Stomach (tissue), 8 donors: ENCODE measurements at regions not wholly inside any gene's neighbourhood (a gene's known extent, or its start where the extent isn't known, plus 50 kb on each side); places are given as distances from the start of the nearest gene placed in this dataset.

Experiments
- DNase-seq, 2 donors: peaks; one replicate each; pipeline versions ENCODE4 v3.0.0 to v3.0.0-alpha.2; 2013 to 2019
- H3K27ac ChIP-seq, 5 donors: fragments of 200-600 bp in 4 of 5; sonication (generic) in 4 of 5; one replicate each; pipeline ENCODE4 v1.5.1; 2013 to 2019; ENCODE audit warnings: mild to moderate bottlenecking in 1 of 5, moderate library complexity in 1 of 5
- H3K27me3 ChIP-seq, 3 donors: fragments of 200-600 bp; sonication (generic); one replicate each; pipeline ENCODE4 v1.5.1; 2017 to 2019; ENCODE audit warnings: mixed run types in 1 of 3
- H3K36me3 ChIP-seq, 4 donors: fragments of 200-600 bp; sonication (generic); 1 replicate in 3 of 4; 2 replicates in 1 of 4; pipeline ENCODE4 v1.5.1; 2016 to 2019
- H3K4me1 ChIP-seq, 4 donors: fragments of 200-600 bp; sonication (generic); one replicate each; pipeline ENCODE4 v1.5.1; 2016 to 2019
- H3K4me3 ChIP-seq, 4 donors: fragments of 200-600 bp; sonication (generic) in 3 of 4; one replicate each; pipeline ENCODE4 v1.5.1; 2016 to 2019; ENCODE audit warnings: mild to moderate bottlenecking in 1 of 4
- H3K9me3 ChIP-seq, 4 donors: fragments of 200-600 bp; sonication (generic); one replicate each; pipeline ENCODE4 v1.5.1; 2016 to 2019
- CTCF ChIP-seq, 7 experiments: fragments of 450-650 bp in 4 of 7; fragments of 200-600 bp in 3 of 7; sonication (generic) in 3 of 7; IDR thresholded peaks; one replicate each; pipeline ENCODE4 v1.5.1; 2016 to 2019; ENCODE audit warnings: antibody characterized with exemption in 7 of 7, control low read depth in 2 of 7, mild to moderate bottlenecking in 1 of 7
- EP300 ChIP-seq: sonication (generic); formaldehyde crosslinking; IDR thresholded peaks from one replicate; pipeline ENCODE4 v1.6.1; 2017; ENCODE audit warnings: antibody characterized with exemption
- POLR2A ChIP-seq, 4 donors: fragments of 450-650 bp; IDR thresholded peaks; one replicate each; pipeline ENCODE4 v1.6.1; 2016; ENCODE audit warnings: antibody characterized with exemption in 4 of 4, control low read depth in 2 of 4, mild to moderate bottlenecking in 1 of 4, moderate library complexity in 1 of 4
- POLR2AphosphoS5 ChIP-seq, 3 donors: sonication (generic); formaldehyde crosslinking; IDR thresholded peaks; one replicate each; pipeline ENCODE4 v1.6.1; 2016; ENCODE audit warnings: antibody characterized with exemption in 3 of 3
- WGBS, 5 donors: extraction: QIAGEN DNeasy Blood & Tissue Kit in 3 of 5; methylation state at CpG; one replicate each; pipeline versions ENCODE4 v1.1.5 to v1.1.7; 2013 to 2018; 5-methylcytosine and 5-hydroxymethylcytosine counted together
- intact Hi-C: fragments of 100-400 bp; cut with DNase I; formaldehyde crosslinking; loops from one replicate; pipeline ENCODE4 v1.15.1; 2023; ENCODE audit warnings: low total_unique reads
- donor health status: healthy with polysubstance abuse.
- donor health status: Bipolar disorder and iron deficiency.
- donor health status: healthy.

DNA sequence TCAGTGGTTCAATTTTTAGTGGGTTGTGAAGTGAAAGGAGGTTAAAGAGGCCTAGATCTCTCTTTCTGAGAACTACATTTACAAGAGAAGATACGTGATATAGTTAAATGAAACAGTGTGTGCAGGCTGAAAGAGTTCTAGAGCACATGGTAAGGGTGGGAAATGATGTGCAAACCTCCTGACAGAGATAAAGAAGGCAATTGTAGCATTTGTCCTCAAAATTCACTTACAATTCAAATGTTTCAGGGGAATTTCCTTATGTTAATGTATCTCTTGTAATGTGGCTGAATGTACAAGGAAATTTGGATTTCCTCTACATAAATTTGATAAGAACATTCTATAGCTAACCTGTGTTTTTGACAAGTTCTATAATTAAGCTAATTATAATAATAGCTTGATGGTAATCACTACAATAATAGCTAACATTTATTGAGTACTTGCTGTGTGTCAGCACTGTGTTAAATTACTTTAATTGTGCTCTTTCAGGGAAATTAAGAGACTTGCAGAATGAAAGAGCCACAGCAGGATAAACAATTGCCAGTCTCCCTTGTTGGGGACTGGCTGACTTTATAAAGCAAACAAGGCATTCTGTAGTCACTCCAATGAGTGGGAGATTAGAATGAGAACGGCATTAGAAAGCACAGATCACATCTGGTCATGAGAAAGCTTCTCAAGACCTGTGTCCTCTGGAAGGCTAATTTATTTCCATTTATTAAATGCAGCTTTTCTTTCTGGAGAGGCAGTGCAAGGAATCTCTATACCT is 139.7 kb upstream of the TMEM72 start:
- Histone ChIP-seq H3K27ac (no peak overlapping the region), H3K36me3 (no peaks in the 10 kb centered on the region), H3K4me3 (no peak overlapping the region), H3K27me3 (no peaks in the 10 kb centered on the region), H3K9me3 (no peaks in the 10 kb centered on the region), H3K4me1 (peaks cover 0 to 17% (median 14%) of the 10 kb centered on the region in 4 donors)
- whole genome bisulfite sequencing, 5 donors: 55 to 61% (median 58%) methylated on average over 2 of the region's 2 CpGs
- TF ChIP-seq POLR2AphosphoS5 (IDR thresholded peaks at IDR 0.05) (no peak), EP300 (no peak), POLR2A (IDR thresholded peaks at IDR 0.05) (no peak), CTCF (IDR thresholded peaks at IDR 0.05) (no peak)
- DNase-seq: no peak
- intact Hi-C loops: no loop called here

- Histone ChIP-seq H3K36me3 (no peaks in the 10 kb centered on the region), H3K27ac (no peak overlapping the region), H3K4me3 (no peak overlapping the region), H3K9me3 (no peaks in the 10 kb centered on the region), H3K27me3 (no peaks in the 10 kb centered on the region), H3K4me1 (peaks cover 0 to 18% (median 14%) of the 10 kb centered on the region in 4 donors)
- intact Hi-C loops: no loop called here
- TF ChIP-seq POLR2AphosphoS5 (IDR thresholded peaks at IDR 0.05): no peak
- no peak for TF ChIP-seq EP300
- TF ChIP-seq POLR2A (IDR thresholded peaks at IDR 0.05): no peak
- no peak for TF ChIP-seq CTCF (IDR thresholded peaks at IDR 0.05)
- DNase-seq: no peak
- WGBS, 5 donors: 92 to 96% (median 94%) methylated on average over 12 to 19 of the region's 19 CpGs
Observed at GRCh38 chr10:44773565-44773964, 137.6 kb upstream of the TMEM72 start.

GRCh38 chr10:44774676-44775401 is 136.3 kb upstream of the TMEM72 start:
- DNase-seq: no peak
- Histone ChIP-seq H3K4me3 (no peak overlapping the region), H3K27ac (no peak overlapping the region), H3K36me3 (no peaks in the 10 kb centered on the region), H3K27me3 (no peaks in the 10 kb centered on the region), H3K9me3 (no peaks in the 10 kb centered on the region), H3K4me1 (peaks cover 0 to 18% (median 12%) of the 10 kb centered on the region in 4 donors)
- WGBS, 5 donors: 40 to 61% (median 50%) methylated on average over 3 to 4 of the region's 4 CpGs
- TF ChIP-seq POLR2A (IDR thresholded peaks at IDR 0.05) (no peak), EP300 (no peak), POLR2AphosphoS5 (IDR thresholded peaks at IDR 0.05) (no peak), CTCF (IDR thresholded peaks at IDR 0.05) (no peak)
- intact Hi-C loops: no loop called here

GRCh38 chr10:44775402-44775741 is 135.8 kb upstream of the TMEM72 start:
- DNase-seq: no peak
- H3K27ac ChIP-seq: no peak overlapping the region
- H3K4me1 ChIP-seq: peaks cover 0 to 18% (median 11%) of the 10 kb centered on the region in 4 donors
- no peak overlapping the region for H3K4me3 ChIP-seq
- 85 to 95% (median 92%) methylated on average over 6 of the region's 6 CpGs for WGBS, 5 donors
- no peaks in the 10 kb centered on the region for H3K36me3 ChIP-seq
- no peak for TF ChIP-seq CTCF (IDR thresholded peaks at IDR 0.05)
- no peak for TF ChIP-seq POLR2A (IDR thresholded peaks at IDR 0.05)
- TF ChIP-seq POLR2AphosphoS5 (IDR thresholded peaks at IDR 0.05): no peak
- TF ChIP-seq EP300: no peak
- H3K9me3 ChIP-seq: no peaks in the 10 kb centered on the region
- intact Hi-C loops: no loop called here
- H3K27me3 ChIP-seq: no peaks in the 10 kb centered on the region
